T-helper 2 cell (primary cell): ENCODE measurements at regions not wholly inside any gene's neighbourhood (a gene's known extent, or its start where the extent isn't known, plus 50 kb on each side); places are given as distances from the start of the nearest gene placed in this dataset.

Experiments used
- DNase-seq, 5 experiments: peaks; one replicate each; pipeline versions ENCODE4 v3.0.0 to v3.0.0-alpha.2; 2012 to 2022

DNA sequence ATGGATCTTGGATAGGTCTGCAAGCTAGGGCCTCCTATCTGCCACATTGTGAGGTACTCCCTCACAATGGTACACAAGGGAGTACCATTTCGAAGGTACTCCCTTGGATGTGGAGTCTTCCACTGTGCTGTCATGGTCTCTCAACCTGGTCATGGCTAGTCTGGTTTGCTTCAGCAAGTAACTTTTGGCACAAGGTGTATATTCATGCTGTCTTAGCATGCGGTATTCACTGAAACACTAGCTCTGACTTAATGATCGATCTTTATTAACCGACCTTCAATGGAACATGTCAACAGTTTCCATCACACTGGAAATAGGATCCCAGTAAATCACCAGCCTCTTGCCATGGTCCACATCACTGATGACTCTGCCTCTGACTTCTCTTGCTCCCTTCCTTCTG is 77.5 kb upstream of the HS3ST1 start:
- DNase-seq = no peak

DNA sequence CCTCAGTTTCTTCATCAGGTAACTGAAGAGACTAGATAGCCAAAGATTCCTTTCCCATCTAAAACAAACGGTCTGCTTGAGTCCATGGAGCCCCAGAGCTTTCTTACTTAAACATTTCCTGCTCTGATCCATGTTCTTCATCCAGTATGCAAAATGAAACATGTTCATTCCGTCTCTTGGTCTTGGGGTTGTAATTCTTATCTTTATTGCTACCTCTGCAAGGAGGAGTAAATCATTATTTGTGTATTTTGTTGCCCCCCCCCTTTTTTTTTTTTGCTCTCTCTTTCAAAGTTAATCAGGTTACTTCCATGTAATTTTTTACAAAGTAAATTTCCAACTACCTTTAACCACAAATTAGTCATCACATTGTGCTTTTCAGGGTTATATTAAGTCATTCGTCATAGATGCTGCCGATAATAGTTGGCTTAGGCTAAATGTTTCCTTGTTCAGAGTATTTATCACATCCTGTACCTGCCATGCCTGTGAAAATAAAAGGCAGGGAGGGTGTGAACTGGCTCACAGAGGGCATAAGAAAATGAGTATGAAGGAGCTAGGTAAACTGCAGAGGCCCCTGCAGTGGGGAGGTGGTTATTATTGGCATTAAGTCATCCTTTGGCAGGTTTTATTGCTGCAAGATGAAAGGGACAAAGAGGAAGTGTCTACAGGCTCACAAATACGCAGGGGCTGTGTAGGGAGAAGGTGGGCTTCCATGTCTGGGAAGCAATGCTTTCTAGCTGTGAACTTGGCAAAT is 76.7 kb upstream of the HS3ST1 start:
- peak in 1 of 5 experiments; percentile 82 for DNase-seq

DNA sequence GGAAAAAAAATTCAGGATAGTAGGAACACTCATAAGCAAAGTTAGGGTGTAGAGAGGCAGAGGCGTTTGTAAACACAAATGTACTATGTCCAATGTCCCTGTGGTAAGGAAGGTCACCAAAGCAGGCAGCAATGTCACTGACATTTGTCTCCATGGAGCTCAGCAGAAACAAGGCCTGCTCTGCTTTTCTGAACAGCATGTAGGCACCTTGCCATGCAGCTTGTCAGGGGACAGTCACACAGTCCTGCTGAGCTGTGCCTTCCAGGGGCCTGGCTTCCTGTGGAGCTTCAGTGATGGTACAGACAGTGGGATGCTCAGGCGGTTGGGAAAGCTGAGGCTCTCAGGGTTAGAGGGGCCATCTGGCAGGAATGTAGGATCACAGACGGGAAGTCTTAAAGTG is 74.5 kb upstream of the HS3ST1 start:
- DNase-seq = no peak

DNA sequence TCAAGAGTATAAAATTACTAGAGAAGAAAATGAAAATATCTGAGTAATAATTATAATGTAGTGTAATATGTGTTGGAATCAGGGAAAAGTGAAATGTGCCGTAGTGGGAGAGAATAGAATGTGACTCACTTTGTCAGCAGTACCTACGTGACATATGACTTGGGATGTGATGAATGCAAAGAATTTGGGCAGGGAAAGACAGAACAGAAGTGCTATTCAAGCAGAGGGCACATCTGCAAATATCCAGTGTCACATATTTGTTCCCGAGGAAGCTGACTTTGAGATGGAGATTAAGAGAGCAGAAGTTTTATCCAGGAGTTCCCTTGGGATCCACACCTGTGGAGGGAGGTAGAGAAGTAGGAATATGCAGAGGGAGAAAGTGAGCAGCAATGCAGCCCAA is 69.3 kb upstream of the HS3ST1 start:
- DNase-seq = no peak

DNA sequence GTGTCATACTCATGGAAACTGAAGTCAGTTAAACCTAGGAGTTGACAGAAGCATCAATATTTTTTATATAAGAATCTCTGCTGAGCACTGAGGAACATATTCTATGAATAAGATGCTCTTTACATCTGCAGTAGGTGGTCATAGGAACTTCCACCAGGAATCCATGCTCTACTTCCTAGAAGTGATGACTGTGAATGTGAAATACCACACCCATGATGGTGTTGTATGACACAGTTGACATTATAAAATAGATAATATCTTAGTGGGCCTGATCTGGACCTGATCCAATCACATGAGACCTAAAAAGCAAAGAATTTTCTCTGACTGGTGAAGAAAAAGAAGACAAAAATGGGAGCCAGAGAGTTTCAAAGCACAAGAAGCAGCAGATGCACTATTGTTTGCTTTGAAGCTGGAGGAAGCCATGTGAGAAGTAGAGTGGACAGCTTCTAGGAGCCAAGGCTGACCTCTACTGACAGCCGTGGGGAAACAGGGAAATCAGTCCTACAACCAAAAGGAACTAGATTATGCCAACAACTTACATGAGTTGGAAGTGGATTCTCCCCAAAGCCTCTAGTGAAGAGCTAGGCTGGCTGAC is 68.6 kb upstream of the HS3ST1 start:
- peak in 1 of 5 experiments; percentile 11 for DNase-seq

DNA sequence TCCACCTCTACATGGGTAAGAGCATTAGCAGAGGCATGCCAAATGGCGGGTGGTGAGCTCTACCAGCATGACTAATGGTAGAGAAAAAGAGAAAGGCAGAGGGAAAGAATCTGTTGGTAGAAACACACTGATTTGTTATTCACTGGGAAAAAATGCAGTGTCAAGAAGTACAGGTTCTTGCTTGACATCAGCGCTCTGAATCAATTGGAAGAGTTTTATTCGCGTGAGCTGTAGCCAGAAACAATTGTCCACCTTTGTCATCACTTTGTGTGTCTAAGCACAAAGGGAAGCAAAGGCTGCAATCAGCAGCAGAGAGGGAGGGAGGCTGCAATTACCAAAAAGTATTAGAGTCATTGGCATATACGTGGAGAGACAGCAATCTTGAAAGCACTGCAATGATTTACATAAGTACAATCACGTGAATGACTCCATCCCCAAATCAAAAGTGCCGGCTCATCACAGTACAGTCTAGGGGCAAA is 67.7 kb upstream of the HS3ST1 start:
- DNase-seq = no peak

DNA sequence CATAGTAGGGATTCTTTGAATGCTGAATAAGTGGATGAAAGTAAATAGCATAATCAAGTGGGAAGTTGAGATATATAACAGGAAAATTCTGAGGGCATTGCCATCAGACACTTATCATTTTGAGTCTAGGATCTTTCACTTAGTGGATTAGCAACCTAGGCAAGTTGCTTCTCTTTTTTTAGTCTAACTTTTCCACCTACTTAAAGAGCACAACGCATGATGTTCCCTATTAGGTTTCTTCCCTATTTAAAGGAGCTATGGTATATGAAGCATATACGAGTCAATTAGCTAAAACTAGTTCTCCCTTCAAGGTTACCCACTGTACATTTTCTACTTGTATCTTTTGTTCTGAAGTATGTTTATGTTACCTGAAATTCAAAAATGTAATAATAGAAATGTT is 67.1 kb upstream of the HS3ST1 start:
- DNase-seq = no peak

DNA sequence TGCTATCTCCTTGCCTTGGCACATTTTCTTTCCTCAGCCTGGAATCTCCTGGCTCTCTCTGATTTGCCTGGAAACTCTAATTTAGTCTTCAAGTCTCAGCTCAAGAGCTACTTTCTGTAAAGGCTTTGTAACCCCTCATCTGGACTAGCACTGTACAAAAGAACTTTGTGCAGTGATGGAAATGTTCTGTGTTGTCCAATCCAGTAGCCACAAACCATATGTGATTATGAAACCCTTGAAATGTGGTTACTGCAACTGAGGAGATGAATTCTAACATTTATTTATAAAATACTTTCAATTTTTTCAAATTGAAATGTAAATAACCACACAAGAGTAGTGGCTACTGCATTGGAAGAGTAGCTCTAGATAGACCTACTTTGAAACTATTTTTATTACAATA is 66.6 kb upstream of the HS3ST1 start:
- DNase-seq = no peak

DNA sequence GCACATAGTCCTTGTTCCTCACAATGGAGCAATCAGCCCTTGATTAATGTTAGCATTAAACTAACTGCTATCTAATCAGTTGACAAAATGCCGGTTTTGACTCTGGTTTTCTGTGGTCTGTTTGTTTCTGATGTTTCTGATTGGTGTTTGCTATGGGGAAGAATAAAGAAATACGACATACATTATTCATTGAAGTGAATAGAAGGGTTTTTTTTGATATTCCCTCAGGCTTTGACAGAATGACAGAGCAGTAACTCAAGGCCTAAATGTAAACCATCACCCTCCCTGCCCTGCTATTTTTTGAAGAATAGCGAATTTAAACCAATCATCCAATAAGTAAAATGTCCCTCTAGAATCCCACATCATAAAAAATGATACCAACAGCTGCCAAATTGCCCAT is 65.5 kb upstream of the HS3ST1 start:
- no peak for DNase-seq

DNA sequence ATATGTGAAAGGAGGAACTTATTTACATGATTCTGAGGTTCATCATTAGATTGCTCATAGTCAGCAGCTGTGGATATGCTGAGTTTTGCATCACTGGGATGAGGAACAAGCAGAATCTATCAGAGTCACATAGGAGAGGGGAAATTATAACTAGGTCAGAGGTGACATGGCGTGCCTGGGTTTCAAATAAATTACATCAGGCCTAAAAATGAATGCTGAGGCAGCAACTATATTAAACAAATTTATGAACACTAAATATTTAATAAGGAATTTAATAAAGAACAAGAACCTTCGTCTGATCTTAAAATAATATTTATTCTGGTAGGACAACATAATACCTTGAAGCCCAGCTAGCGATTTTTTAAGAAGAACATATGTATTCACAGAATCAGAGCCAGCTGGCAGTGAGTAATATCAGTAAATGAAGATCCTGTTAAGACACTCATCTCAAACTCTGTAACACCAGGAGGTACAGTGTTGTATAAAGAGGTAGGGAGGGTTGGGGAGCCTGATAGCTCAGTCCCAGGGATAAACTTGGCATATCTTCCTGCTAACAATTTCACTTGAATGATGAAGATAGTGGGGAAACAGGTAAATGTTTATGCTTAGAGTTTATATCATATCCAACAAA is 60.9 kb upstream of the HS3ST1 start:
- DNase-seq = peak in 1 of 5 experiments; percentile 34

DNA sequence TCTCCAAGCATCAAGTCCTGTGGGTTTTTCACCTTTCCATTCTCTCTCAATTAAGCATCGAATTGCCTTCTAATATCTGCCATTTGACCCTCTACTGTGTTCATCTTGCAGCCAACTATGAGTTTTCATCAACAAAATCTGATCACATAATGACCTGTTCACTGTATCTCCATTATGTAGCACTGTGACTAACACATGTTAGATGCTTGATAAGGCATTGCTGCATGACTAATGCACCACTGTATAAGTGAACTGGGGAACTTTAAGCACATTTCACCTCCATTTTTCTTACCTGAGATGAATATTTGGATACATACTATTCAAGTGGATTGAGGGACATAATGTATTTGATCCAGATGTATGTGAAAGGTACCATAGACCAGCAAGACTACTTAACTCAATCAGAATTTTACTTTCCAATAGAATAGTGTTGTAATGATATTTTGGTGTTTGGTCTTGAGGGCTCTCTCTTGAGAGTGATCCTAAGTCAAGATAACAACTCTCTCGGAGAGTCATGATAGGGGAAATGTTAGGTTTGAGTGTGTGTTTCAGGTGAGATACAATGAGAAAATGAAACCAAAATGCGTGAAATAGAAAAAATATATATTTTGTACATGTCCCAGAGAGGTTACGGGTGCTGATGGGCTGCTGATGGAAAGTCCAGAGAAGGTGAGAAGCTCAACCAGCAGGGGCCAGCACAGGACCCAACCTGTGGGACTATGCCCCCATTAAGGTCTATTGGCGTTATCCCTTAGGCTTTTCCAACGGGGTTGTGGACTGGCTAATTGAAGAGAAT is 60.2 kb upstream of the HS3ST1 start:
- DNase-seq = peak in 1 of 5 experiments; percentile 48

DNA sequence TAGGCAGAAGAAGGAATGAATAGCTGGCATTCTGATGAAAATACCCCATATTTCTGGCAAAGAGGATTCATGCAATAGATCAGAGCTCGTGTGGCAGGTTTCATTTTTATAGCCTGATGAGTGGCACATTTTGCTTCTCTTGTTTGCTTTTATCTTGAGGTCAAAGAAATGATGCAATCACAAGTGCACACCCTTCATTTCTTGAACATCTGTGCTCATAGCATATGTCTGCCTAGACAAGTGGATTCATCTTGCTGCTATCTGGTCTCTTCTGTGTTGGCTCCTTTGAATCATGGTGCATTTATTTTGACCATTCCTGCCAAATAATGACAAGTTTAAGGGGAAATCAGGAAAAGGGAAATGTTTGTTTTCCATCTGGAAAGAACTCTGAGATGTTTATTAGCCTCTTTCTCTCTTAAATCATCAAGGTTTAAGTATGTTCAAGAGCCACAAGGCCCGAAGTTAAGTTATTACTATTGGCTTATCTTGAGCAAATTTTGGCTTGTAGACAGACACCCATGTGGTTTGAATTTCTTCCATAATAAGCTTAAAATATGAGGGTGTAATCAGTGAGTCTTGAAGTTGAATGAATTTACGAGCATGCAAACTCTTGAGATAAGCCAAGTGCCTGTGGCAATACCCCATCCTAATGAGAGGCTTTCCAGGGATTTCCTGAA is 59.3 kb upstream of the HS3ST1 start:
- peak in 1 of 5 experiments; percentile 51 for DNase-seq

DNA sequence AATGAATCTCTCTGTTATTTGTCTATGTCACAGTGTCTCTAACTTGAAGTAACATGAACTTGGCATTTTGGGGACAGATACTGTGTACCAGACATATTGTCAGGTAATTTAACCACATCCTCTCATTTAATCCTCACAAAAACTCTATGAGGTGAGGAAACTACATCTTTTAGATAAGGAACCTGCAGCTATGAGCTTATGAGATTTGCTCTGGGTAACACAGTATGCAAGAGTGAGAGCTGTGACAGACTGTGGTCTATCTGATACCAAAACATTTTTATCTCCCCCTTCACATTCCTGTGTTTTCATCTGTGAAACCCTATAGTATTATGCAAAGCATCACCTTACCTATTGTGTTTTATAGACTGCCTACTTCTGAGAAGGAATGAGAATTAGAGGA is 58.4 kb upstream of the HS3ST1 start:
- peak in 1 of 5 experiments; percentile 73 for DNase-seq

DNA sequence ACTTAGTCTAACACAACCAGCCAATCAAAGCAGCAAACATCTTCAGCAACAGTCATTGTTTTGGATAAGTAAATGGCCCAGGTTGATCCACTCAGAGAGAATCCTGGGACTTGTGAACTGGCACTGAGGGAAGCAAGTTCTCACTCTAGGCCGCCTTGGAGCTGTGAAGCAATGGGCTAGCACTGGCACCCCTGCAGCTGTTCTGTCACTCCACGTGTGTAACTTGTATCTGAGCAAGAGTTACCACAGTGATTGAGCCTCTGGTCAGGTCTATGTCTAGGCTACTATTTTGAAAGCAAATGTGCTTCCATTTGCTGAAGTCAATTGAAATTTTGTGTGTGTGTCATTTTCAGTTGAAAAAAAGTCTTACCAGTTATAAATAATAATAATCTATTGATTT is 57.2 kb upstream of the HS3ST1 start:
- DNase-seq = no peak

DNA sequence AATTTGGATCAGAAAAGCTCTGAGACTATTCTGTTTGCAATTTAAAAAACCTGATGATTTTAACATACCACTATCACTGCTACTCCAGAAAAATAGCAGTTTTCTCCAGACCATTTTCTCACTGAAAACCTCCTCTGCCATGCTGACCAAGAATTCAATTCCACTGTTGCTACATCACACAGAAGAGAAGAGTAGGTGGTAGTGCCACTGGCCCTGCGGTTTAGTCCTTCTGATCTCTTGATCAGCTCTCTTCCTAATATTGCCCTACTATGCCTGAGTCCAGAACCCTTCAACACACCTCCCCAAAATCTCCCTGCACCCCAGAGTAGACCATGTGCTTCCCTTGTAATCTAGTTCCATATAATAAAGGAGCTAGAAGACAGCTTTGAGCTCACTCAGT is 55.8 kb upstream of the HS3ST1 start:
- no peak for DNase-seq

DNA sequence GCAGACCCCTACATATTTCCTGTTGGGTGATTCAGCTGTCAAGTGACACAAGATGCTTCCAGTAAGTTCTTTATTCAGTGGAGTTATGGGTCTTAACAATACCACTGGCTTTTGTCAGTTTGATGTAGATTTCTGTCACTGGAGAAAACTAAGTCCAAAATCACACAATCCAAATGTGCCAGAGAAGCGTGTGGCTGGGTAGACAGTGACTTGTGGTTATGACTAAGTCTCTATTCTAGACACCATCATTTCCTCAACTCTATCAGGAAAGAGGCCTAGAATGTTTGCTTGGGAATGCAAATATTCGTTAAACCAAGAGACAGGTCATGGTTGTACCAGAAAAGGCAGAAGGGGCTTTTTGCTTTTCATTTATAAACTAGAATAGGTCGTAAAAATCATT is 54.4 kb upstream of the HS3ST1 start:
- no peak for DNase-seq

DNA sequence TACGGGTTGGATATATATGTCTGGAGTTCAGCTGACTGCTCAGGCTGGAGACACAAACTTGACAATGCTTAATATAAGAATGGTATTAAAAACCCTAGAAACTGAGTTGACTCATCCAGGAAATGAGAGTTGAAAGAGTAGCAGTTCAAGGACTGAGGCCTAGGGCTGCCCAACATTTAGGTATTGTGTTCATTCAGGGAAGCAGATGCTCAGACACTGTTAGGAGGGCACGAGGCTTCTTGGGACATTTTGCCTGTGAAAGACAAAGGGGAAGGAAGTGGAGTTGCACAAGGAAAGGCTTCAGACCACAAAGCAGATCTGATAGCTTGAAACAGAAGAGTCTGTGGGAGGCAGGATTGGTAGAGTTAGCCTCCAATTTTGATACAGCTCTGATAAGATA is 52.0 kb upstream of the HS3ST1 start:
- DNase-seq = peak in 1 of 5 experiments; percentile 80
